IMR-90 (cell line): ENCODE measurements at regions not wholly inside any gene's neighbourhood (a gene's known extent, or its start where the extent isn't known, plus 50 kb on each side); places are given as distances from the start of the nearest gene placed in this dataset.

Experiments used
- ATAC-seq: fragments of 200-7000 bp; cut with Tn5 transposase; 2 replicates; pipeline ENCODE4 v1.9.1; 2020; ENCODE audit warnings: low read depth, mild to moderate bottlenecking, moderate library complexity
- BruUV-seq: library from RNA; stranded (reverse); fragments of 400-500 nt; replicated peaks from 2 replicates; lab custom pipeline; 2021; lab: Mats Ljungman, UMichigan
- CTCF ChIA-PET: fragments of 300-600 bp; formaldehyde crosslinking; extraction: SDS; loops from one replicate; lab custom pipeline; 2021; ENCODE audit warnings: antibody characterized with exemption; lab: Yijun Ruan, JAX
- POLR2A ChIA-PET: fragments of 300-600 bp; sonication (Branson Sonifier 250); formaldehyde crosslinking; loops from one replicate; lab custom pipeline; 2022; ENCODE audit warnings: antibody characterized with exemption; ENCODE audit not compliant: unreplicated experiment; lab: Charles Lee
- DNase-seq: peaks from one replicate; pipeline ENCODE4 v3.0.0; 2013
- H2AFZ ChIP-seq: replicated peaks from 2 replicates; pipeline ENCODE3; 2013; ENCODE audit warnings: low read length, mild to moderate bottlenecking; ENCODE audit not compliant: poor library complexity
- H2AK5ac ChIP-seq: 2 replicates; pipeline ENCODE4 v1.6.1; 2013; ENCODE audit warnings: low read depth, low read length, inconsistent platforms
- H2AK9ac ChIP-seq: replicated peaks from 2 replicates; pipeline ENCODE3; 2013; ENCODE audit warnings: mild to moderate bottlenecking, low read depth, low read length, moderate library complexity; ENCODE audit not compliant: poor library complexity
- H2BK120ac ChIP-seq: 2 replicates; pipeline ENCODE4 v1.6.1; 2013; ENCODE audit warnings: low read depth, low read length, inconsistent platforms
- H2BK15ac ChIP-seq: 3 replicates; pipeline ENCODE4 v1.6.1; 2013; ENCODE audit warnings: low read depth, low read length, inconsistent platforms
- H2BK20ac ChIP-seq: 2 replicates; pipeline ENCODE4 v1.6.1; 2013; ENCODE audit warnings: low read depth, mild to moderate bottlenecking, inconsistent platforms, low read length, moderate library complexity
- H2BK5ac ChIP-seq: 2 replicates; pipeline ENCODE4 v1.6.1; 2013; ENCODE audit warnings: mild to moderate bottlenecking, low read depth, low read length, inconsistent platforms; ENCODE audit not compliant: poor library complexity, severe bottlenecking
- H3K14ac ChIP-seq: replicated peaks from 2 replicates; pipeline ENCODE4 v1.6.1; 2013; ENCODE audit warnings: low read depth, low read length, inconsistent platforms
- H3K18ac ChIP-seq: 2 replicates; pipeline ENCODE4 v1.6.1; 2013; ENCODE audit warnings: low read depth, low read length, control low read depth
- H3K23ac ChIP-seq: 2 replicates; pipeline ENCODE4 v1.6.1; 2013; ENCODE audit warnings: low read depth, low read length, inconsistent platforms
- H3K27ac ChIP-seq: 2 replicates; pipeline ENCODE4 v1.5.1; 2013; ENCODE audit warnings: mild to moderate bottlenecking, control low read depth, low read length; ENCODE audit not compliant: insufficient read depth
- H3K27me3 ChIP-seq: 2 replicates; pipeline ENCODE4 v1.6.1; 2013; ENCODE audit warnings: low read length; ENCODE audit not compliant: control insufficient read depth, insufficient read depth
- H3K36me3 ChIP-seq: 2 replicates; pipeline ENCODE4 v1.6.1; 2013; ENCODE audit warnings: low read length, mixed read lengths; ENCODE audit not compliant: control insufficient read depth, insufficient read depth
- H3K4ac ChIP-seq: 2 replicates; pipeline ENCODE4 v1.6.1; 2013; ENCODE audit warnings: low read depth, low read length, inconsistent platforms
- H3K4me1 ChIP-seq: 2 replicates; pipeline ENCODE4 v1.6.1; 2013; ENCODE audit warnings: low read length, mixed read lengths; ENCODE audit not compliant: control insufficient read depth, insufficient read depth
- H3K4me2 ChIP-seq: 2 replicates; pipeline ENCODE4 v1.6.1; 2013; ENCODE audit warnings: low read depth, mild to moderate bottlenecking, control low read depth, low read length, moderate library complexity
- H3K4me3 ChIP-seq: 2 replicates; pipeline ENCODE4 v1.5.1; 2013; ENCODE audit warnings: low read depth, mild to moderate bottlenecking, control low read depth, low read length, moderate library complexity; ENCODE audit not compliant: insufficient read depth
- H3K56ac ChIP-seq: 2 replicates; pipeline ENCODE4 v1.6.1; 2013; ENCODE audit warnings: low read length, inconsistent platforms; ENCODE audit not compliant: insufficient read depth; ENCODE audit errors: extremely low read depth
- H3K79me1 ChIP-seq, 2 experiments: 2 replicates each; pipeline ENCODE4 v1.6.1; 2013; ENCODE audit warnings: low read length in 2 of 2, inconsistent platforms in 1 of 2, low read depth in 1 of 2
- H3K9ac ChIP-seq: 2 replicates; pipeline ENCODE4 v1.6.1; 2013; ENCODE audit warnings: low read depth, low read length, control low read depth
- H3K9me1 ChIP-seq: 2 replicates; pipeline ENCODE4 v1.6.1; 2013; ENCODE audit warnings: low read length, inconsistent platforms; ENCODE audit not compliant: insufficient read depth
- H3K9me3 ChIP-seq: 2 replicates; pipeline ENCODE4 v1.6.1; 2013; ENCODE audit warnings: low read length; ENCODE audit not compliant: control insufficient read depth, insufficient read depth
- H4K20me1 ChIP-seq: 2 replicates; pipeline ENCODE4 v1.6.1; 2013; ENCODE audit warnings: low read length, inconsistent platforms; ENCODE audit not compliant: insufficient read depth
- H4K5ac ChIP-seq: 2 replicates; pipeline ENCODE4 v1.6.1; 2013; ENCODE audit warnings: mild to moderate bottlenecking, low read depth, low read length, control low read depth
- H4K8ac ChIP-seq, 2 experiments: 2 replicates each; pipeline ENCODE4 v1.6.1; 2013; ENCODE audit warnings: low read depth in 2 of 2, low read length in 2 of 2, control low read depth in 1 of 2, inconsistent platforms in 1 of 2
- H4K91ac ChIP-seq: 2 replicates; pipeline ENCODE4 v1.6.1; 2013; ENCODE audit warnings: low read depth, low read length, inconsistent platforms; ENCODE audit not compliant: insufficient read depth
- BHLHE40 ChIP-seq: fragments of 150-350 bp; IDR thresholded peaks from 2 replicates; pipeline ENCODE4 v1.6.1; 2016; ENCODE audit warnings: mild to moderate bottlenecking, low read depth, low read length
- CEBPB ChIP-seq: IDR thresholded peaks from 2 replicates; pipeline ENCODE4 v1.6.1; 2012; ENCODE audit warnings: low read depth, low read length, improper control_type of control experiment
- CHD1 ChIP-seq: IDR thresholded peaks from 2 replicates; pipeline ENCODE4 v1.6.1; 2012; ENCODE audit warnings: low read depth, low read length, improper control_type of control experiment
- MAFK ChIP-seq: IDR thresholded peaks from 2 replicates; pipeline ENCODE4 v1.6.1; 2012; ENCODE audit warnings: low read depth, low read length, improper control_type of control experiment
- NFE2L2 ChIP-seq: fragments of 150-350 bp; IDR thresholded peaks from 2 replicates; pipeline ENCODE4 v1.6.1; 2016; ENCODE audit warnings: low read depth, mild to moderate bottlenecking, low read length
- POLR2A ChIP-seq: IDR thresholded peaks from 2 replicates; pipeline ENCODE4 v1.6.1; 2012; ENCODE audit warnings: mild to moderate bottlenecking, low read depth, low read length
- RAD21 ChIP-seq: IDR thresholded peaks from 2 replicates; pipeline ENCODE4 v1.6.1; 2012; ENCODE audit warnings: low read length, improper control_type of control experiment
- RFX5 ChIP-seq: IDR thresholded peaks from 2 replicates; pipeline ENCODE4 v1.8.0; 2012; ENCODE audit warnings: low read depth, mild to moderate bottlenecking, low read length, moderate library complexity
- SMC3 ChIP-seq: fragments of 150-350 bp; IDR thresholded peaks from 2 replicates; pipeline ENCODE4 v1.6.1; 2016; ENCODE audit warnings: low read depth, mild to moderate bottlenecking, antibody characterized with exemption, low read length, moderate library complexity
- WGBS, 2 experiments: methylation state at CpG; one replicate each; pipeline versions ENCODE4 v1.1.5 to v1.1.7; 2013; ENCODE audit warnings: missing lambda C conversion rate in 2 of 2; ENCODE audit not compliant: insufficient read length in 1 of 2; ENCODE audit errors: extremely low coverage in 2 of 2; 5-methylcytosine and 5-hydroxymethylcytosine counted together
- dilution Hi-C: fragments of 300-500 bp; cut with HindIII; formaldehyde crosslinking; loops from one replicate; pipeline ENCODE4 v1.14.3; 2018; ENCODE audit warnings: low sequenced_read_pairs; ENCODE audit not compliant: unreplicated experiment
- in situ Hi-C: fragments of 300-500 bp; cut with MboI; formaldehyde crosslinking; loops from 3 replicates; pipeline ENCODE4 v1.14.3; 2019; ENCODE audit warnings: low sequenced_read_pairs, inconsistent platforms, mixed read lengths
- intact Hi-C: fragments of 100-400 bp; cut with micrococcal nuclease; formaldehyde crosslinking; loops from 2 replicates; pipeline ENCODE4 v1.10.0; 2022
- TF ChIP-seq, protein P1 (sequence below): fragments of 150-350 bp; IDR thresholded peaks from 2 replicates; pipeline ENCODE4 v1.6.1; 2017; ENCODE audit warnings: mild to moderate bottlenecking, antibody characterized with exemption, low read length, low read depth
- TF ChIP-seq, protein P2 (sequence below): conservative IDR thresholded peaks from 2 replicates; pipeline ENCODE4 v1.5.1; 2012; ENCODE audit warnings: mild to moderate bottlenecking, low read depth, low read length, improper control_type of control experiment

DNA sequence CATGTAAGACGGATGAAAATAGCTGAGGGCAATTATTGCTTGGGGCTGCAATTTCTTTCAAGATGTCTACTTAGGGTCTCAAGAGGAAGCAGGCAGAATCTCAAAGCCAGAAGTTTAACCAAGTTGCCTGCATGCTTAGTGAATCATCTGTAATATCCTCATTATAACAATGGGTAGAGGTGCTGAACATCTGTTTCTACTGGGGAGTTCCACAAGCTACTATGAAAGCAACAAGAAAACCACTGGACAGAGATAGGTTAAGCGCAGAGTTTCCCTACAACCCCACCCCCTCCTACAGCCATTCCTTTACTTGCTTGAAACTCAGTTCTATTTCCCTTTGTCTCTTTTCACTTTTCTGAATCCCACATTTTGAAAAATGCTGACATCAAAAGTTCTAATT, 759.4 kb upstream of the GBE1 start:
- intact Hi-C loops (no loop called here), dilution Hi-C loops (no loop called here), in situ Hi-C loops (no loop called here)
- no peak overlapping the region for H4K5ac ChIP-seq
- no peaks in the 10 kb centered on the region for H3K79me1 ChIP-seq
- H3K56ac ChIP-seq, result no peak overlapping the region
- H3K4me1 ChIP-seq, result no peaks in the 10 kb centered on the region
- no TSS peak for BruUV-seq
- H4K20me1 ChIP-seq, result no peaks in the 10 kb centered on the region
- no peak overlapping the region for H4K8ac ChIP-seq
- no peak overlapping the region for H2BK15ac ChIP-seq
- H2BK5ac ChIP-seq, result no peak overlapping the region
- no peak overlapping the region for H2BK20ac ChIP-seq
- H2AK5ac ChIP-seq, result no peak overlapping the region
- H3K14ac ChIP-seq, result no peak overlapping the region
- DNase-seq (no peak), ATAC-seq (no peak)
- WGBS, 2 experiments, result 40% methylated on average over 1 of the region's 2 CpGs; no CpG with 5 or more reads in 1 of the 2 experiments
- POLR2A ChIA-PET, result no interaction called here
- no peak overlapping the region for H3K4me3 ChIP-seq
- no peak overlapping the region for H4K91ac ChIP-seq
- TF ChIP-seq CEBPB, result no peak
- TF ChIP-seq POLR2A, result no peak
- TF ChIP-seq CHD1, result no peak
- TF ChIP-seq, protein P1, sequence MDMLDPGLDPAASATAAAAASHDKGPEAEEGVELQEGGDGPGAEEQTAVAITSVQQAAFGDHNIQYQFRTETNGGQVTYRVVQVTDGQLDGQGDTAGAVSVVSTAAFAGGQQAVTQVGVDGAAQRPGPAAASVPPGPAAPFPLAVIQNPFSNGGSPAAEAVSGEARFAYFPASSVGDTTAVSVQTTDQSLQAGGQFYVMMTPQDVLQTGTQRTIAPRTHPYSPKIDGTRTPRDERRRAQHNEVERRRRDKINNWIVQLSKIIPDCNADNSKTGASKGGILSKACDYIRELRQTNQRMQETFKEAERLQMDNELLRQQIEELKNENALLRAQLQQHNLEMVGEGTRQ, result no peak
- TF ChIP-seq RFX5, result no peak
- TF ChIP-seq RAD21, result no peak
- TF ChIP-seq SMC3, result no peak
- TF ChIP-seq, protein P2, sequence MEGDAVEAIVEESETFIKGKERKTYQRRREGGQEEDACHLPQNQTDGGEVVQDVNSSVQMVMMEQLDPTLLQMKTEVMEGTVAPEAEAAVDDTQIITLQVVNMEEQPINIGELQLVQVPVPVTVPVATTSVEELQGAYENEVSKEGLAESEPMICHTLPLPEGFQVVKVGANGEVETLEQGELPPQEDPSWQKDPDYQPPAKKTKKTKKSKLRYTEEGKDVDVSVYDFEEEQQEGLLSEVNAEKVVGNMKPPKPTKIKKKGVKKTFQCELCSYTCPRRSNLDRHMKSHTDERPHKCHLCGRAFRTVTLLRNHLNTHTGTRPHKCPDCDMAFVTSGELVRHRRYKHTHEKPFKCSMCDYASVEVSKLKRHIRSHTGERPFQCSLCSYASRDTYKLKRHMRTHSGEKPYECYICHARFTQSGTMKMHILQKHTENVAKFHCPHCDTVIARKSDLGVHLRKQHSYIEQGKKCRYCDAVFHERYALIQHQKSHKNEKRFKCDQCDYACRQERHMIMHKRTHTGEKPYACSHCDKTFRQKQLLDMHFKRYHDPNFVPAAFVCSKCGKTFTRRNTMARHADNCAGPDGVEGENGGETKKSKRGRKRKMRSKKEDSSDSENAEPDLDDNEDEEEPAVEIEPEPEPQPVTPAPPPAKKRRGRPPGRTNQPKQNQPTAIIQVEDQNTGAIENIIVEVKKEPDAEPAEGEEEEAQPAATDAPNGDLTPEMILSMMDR, result no peak
- no peak for TF ChIP-seq BHLHE40
- no peak for TF ChIP-seq MAFK
- TF ChIP-seq NFE2L2, result no peak
- 0 out of 2 replicates have a peak, but pooled peaks cover 3% of the 10 kb centered on the region for H3K9me3 ChIP-seq
- H3K23ac ChIP-seq, result no peak overlapping the region
- no peak overlapping the region for H3K27ac ChIP-seq
- no peak overlapping the region for H2BK120ac ChIP-seq
- no peaks in the 10 kb centered on the region for H3K9me1 ChIP-seq
- no peak overlapping the region for H3K9ac ChIP-seq
- no peak overlapping the region for H2AFZ ChIP-seq
- H3K4ac ChIP-seq, result no peak overlapping the region
- CTCF ChIA-PET, result no interaction called here
- no peak overlapping the region for H3K4me2 ChIP-seq
- no peak overlapping the region for H3K18ac ChIP-seq
- H3K27me3 ChIP-seq, result no peaks in the 10 kb centered on the region
- H3K36me3 ChIP-seq, result no peaks in the 10 kb centered on the region
- H2AK9ac ChIP-seq, result no peak overlapping the region
